ENCODE measurements at regions not wholly inside any gene's neighbourhood (a gene's known extent, or its start where the extent isn't known, plus 50 kb on each side); places are given as distances from the start of the nearest gene placed in this dataset.
"Not testable (repeated sequence)": the region's sequence is repeated elsewhere in the genome, so short reads cannot be mapped to it uniquely, and the experiment has no call there.

GRCh38 chr2:139685090-139685983, 905.1 kb upstream of the NXPH2 start:
- Histone ChIP-seq H3K4me1 (ENCODE audit: control insufficient read depth in 3 of 3, insufficient read depth in 2 of 3, low read depth in 1 of 3, low read length in 2 of 3) (no peaks in the 10 kb centered on the region), H3K27me3 (ENCODE audit: control insufficient read depth in 3 of 3, insufficient read depth in 3 of 3, low read length in 3 of 3) (no peaks in the 10 kb centered on the region), H3K36me3 (ENCODE audit: control insufficient read depth in 3 of 3, insufficient read depth in 2 of 3, low read depth in 1 of 3, low read length in 3 of 3) (no peaks in the 10 kb centered on the region), H3K9me3 (ENCODE audit: control insufficient read depth in 2 of 2, insufficient read depth in 1 of 2, low read depth in 1 of 2, low read length in 1 of 2) (no peaks in the 10 kb centered on the region), H3K4me3 (ENCODE audit: low read depth in 1 of 3, low read length in 3 of 3) (no peak overlapping the region), H3K27ac (ENCODE audit: low read depth in 1 of 3, low read length in 2 of 3) (no peak overlapping the region)
- 74 to 83% (median 76%) methylated on average over 5 of the region's 5 CpGs for WGBS, 3 donors
- DNase-seq (no peak), FAIRE-seq (no peak)

- FAIRE-seq = no peak
- no peak overlapping the region for H3K4me3 ChIP-seq (ENCODE audit: low read depth in 1 of 3, low read length in 3 of 3)
- no peaks in the 10 kb centered on the region for H3K27me3 ChIP-seq (ENCODE audit: control insufficient read depth in 3 of 3, insufficient read depth in 3 of 3, low read length in 3 of 3)
- H3K36me3 ChIP-seq (ENCODE audit: control insufficient read depth in 3 of 3, insufficient read depth in 2 of 3, low read depth in 1 of 3, low read length in 3 of 3) = no peaks in the 10 kb centered on the region
- WGBS, 3 donors = 39 to 68% (median 45%) methylated on average over 5 of the region's 5 CpGs
- H3K27ac ChIP-seq (ENCODE audit: low read depth in 1 of 3, low read length in 2 of 3) = no peak overlapping the region
- no peaks in the 10 kb centered on the region for H3K4me1 ChIP-seq (ENCODE audit: control insufficient read depth in 3 of 3, insufficient read depth in 2 of 3, low read depth in 1 of 3, low read length in 2 of 3)
- H3K9me3 ChIP-seq (ENCODE audit: control insufficient read depth in 2 of 2, insufficient read depth in 1 of 2, low read depth in 1 of 2, low read length in 1 of 2) = no peaks in the 10 kb centered on the region
- no peak for DNase-seq
Observed at GRCh38 chr2:139684286-139684860, 904.2 kb upstream of the NXPH2 start.

- no peaks in the 10 kb centered on the region for H3K4me1 ChIP-seq (ENCODE audit: control insufficient read depth in 3 of 3, insufficient read depth in 2 of 3, low read depth in 1 of 3, low read length in 2 of 3)
- no peaks in the 10 kb centered on the region for H3K27me3 ChIP-seq (ENCODE audit: control insufficient read depth in 3 of 3, insufficient read depth in 3 of 3, low read length in 3 of 3)
- H3K27ac ChIP-seq (ENCODE audit: low read depth in 1 of 3, low read length in 2 of 3) = no peak overlapping the region
- no peak overlapping the region for H3K4me3 ChIP-seq (ENCODE audit: low read depth in 1 of 3, low read length in 3 of 3)
- H3K9me3 ChIP-seq (ENCODE audit: control insufficient read depth in 2 of 2, insufficient read depth in 1 of 2, low read depth in 1 of 2, low read length in 1 of 2) = peaks cover 0 to 4% of the 10 kb centered on the region in 2 donors
- H3K36me3 ChIP-seq (ENCODE audit: control insufficient read depth in 3 of 3, insufficient read depth in 2 of 3, low read depth in 1 of 3, low read length in 3 of 3) = no peaks in the 10 kb centered on the region
- FAIRE-seq (no peak), DNase-seq (no peak)
Observed at GRCh38 chr2:139674577-139674976, 894.4 kb upstream of the NXPH2 start.

- DNase-seq; H3K4me3 ChIP-seq (ENCODE audit: low read depth in 1 of 3, low read length in 3 of 3); H3K27ac ChIP-seq (ENCODE audit: low read depth in 1 of 3, low read length in 2 of 3); H3K27me3 ChIP-seq (ENCODE audit: control insufficient read depth in 3 of 3, insufficient read depth in 3 of 3, low read length in 3 of 3); FAIRE-seq; H3K4me1 ChIP-seq (ENCODE audit: control insufficient read depth in 3 of 3, insufficient read depth in 2 of 3, low read depth in 1 of 3, low read length in 2 of 3); H3K36me3 ChIP-seq (ENCODE audit: control insufficient read depth in 3 of 3, insufficient read depth in 2 of 3, low read depth in 1 of 3, low read length in 3 of 3); H3K9me3 ChIP-seq (ENCODE audit: control insufficient read depth in 2 of 2, insufficient read depth in 1 of 2, low read depth in 1 of 2, low read length in 1 of 2): not testable (repeated sequence)
- 35 to 46% (median 44%) methylated on average over 4 of the region's 4 CpGs for WGBS, 3 donors
Observed at GRCh38 chr2:139673447-139673846, 893.3 kb upstream of the NXPH2 start.

GRCh38 chr2:139669675-139670074, 889.5 kb upstream of the NXPH2 start:
- Histone ChIP-seq H3K4me3 (ENCODE audit: low read depth in 1 of 3, low read length in 3 of 3) (no peak overlapping the region), H3K9me3 (ENCODE audit: control insufficient read depth in 2 of 2, insufficient read depth in 1 of 2, low read depth in 1 of 2, low read length in 1 of 2) (peaks cover 0 to 4% of the 10 kb centered on the region in 2 donors), H3K27ac (ENCODE audit: low read depth in 1 of 3, low read length in 2 of 3) (no peak overlapping the region), H3K36me3 (ENCODE audit: control insufficient read depth in 3 of 3, insufficient read depth in 2 of 3, low read depth in 1 of 3, low read length in 3 of 3) (no peaks in the 10 kb centered on the region), H3K4me1 (ENCODE audit: control insufficient read depth in 3 of 3, insufficient read depth in 2 of 3, low read depth in 1 of 3, low read length in 2 of 3) (no peaks in the 10 kb centered on the region), H3K27me3 (ENCODE audit: control insufficient read depth in 3 of 3, insufficient read depth in 3 of 3, low read length in 3 of 3) (no peaks in the 10 kb centered on the region)
- FAIRE-seq (no peak), DNase-seq (no peak)
- WGBS, 3 donors = 63 to 78% (median 69%) methylated on average over 2 of the region's 2 CpGs

- Histone ChIP-seq H3K27me3 (ENCODE audit: control insufficient read depth in 3 of 3, insufficient read depth in 3 of 3, low read length in 3 of 3) (no peaks in the 10 kb centered on the region), H3K9me3 (ENCODE audit: control insufficient read depth in 2 of 2, insufficient read depth in 1 of 2, low read depth in 1 of 2, low read length in 1 of 2) (no peaks in the 10 kb centered on the region), H3K36me3 (ENCODE audit: control insufficient read depth in 3 of 3, insufficient read depth in 2 of 3, low read depth in 1 of 3, low read length in 3 of 3) (no peaks in the 10 kb centered on the region), H3K4me1 (ENCODE audit: control insufficient read depth in 3 of 3, insufficient read depth in 2 of 3, low read depth in 1 of 3, low read length in 2 of 3) (no peaks in the 10 kb centered on the region), H3K4me3 (ENCODE audit: low read depth in 1 of 3, low read length in 3 of 3) (no peak overlapping the region), H3K27ac (ENCODE audit: low read depth in 1 of 3, low read length in 2 of 3) (no peak overlapping the region)
- no peak for DNase-seq
- FAIRE-seq = no peak
Observed at GRCh38 chr2:139652385-139652784, 872.2 kb upstream of the NXPH2 start.

- Histone ChIP-seq H3K4me1 (ENCODE audit: control insufficient read depth in 3 of 3, insufficient read depth in 2 of 3, low read depth in 1 of 3, low read length in 2 of 3) (no peaks in the 10 kb centered on the region), H3K27me3 (ENCODE audit: control insufficient read depth in 3 of 3, insufficient read depth in 3 of 3, low read length in 3 of 3) (no peaks in the 10 kb centered on the region), H3K27ac (ENCODE audit: low read depth in 1 of 3, low read length in 2 of 3) (no peak overlapping the region), H3K36me3 (ENCODE audit: control insufficient read depth in 3 of 3, insufficient read depth in 2 of 3, low read depth in 1 of 3, low read length in 3 of 3) (no peaks in the 10 kb centered on the region), H3K4me3 (ENCODE audit: low read depth in 1 of 3, low read length in 3 of 3) (no peak overlapping the region), H3K9me3 (ENCODE audit: control insufficient read depth in 2 of 2, insufficient read depth in 1 of 2, low read depth in 1 of 2, low read length in 1 of 2) (peaks cover 0 to 13% of the 10 kb centered on the region in 2 donors)
- FAIRE-seq (no peak), DNase-seq (no peak)
Observed at GRCh38 chr2:139645617-139646016, 865.4 kb upstream of the NXPH2 start.

- DNase-seq = no peak
- Histone ChIP-seq H3K36me3 (ENCODE audit: control insufficient read depth in 3 of 3, insufficient read depth in 2 of 3, low read depth in 1 of 3, low read length in 3 of 3) (no peaks in the 10 kb centered on the region), H3K4me3 (ENCODE audit: low read depth in 1 of 3, low read length in 3 of 3) (no peak overlapping the region), H3K27me3 (ENCODE audit: control insufficient read depth in 3 of 3, insufficient read depth in 3 of 3, low read length in 3 of 3) (no peaks in the 10 kb centered on the region), H3K4me1 (ENCODE audit: control insufficient read depth in 3 of 3, insufficient read depth in 2 of 3, low read depth in 1 of 3, low read length in 2 of 3) (no peaks in the 10 kb centered on the region), H3K27ac (ENCODE audit: low read depth in 1 of 3, low read length in 2 of 3) (no peak overlapping the region), H3K9me3 (ENCODE audit: control insufficient read depth in 2 of 2, insufficient read depth in 1 of 2, low read depth in 1 of 2, low read length in 1 of 2) (peaks cover 0 to 13% of the 10 kb centered on the region in 2 donors)
- no peak for FAIRE-seq
Observed at GRCh38 chr2:139643139-139643538, 862.9 kb upstream of the NXPH2 start.

GRCh38 chr2:139631966-139632365, 851.8 kb upstream of the NXPH2 start:
- Histone ChIP-seq H3K36me3 (ENCODE audit: control insufficient read depth in 3 of 3, insufficient read depth in 2 of 3, low read depth in 1 of 3, low read length in 3 of 3) (no peaks in the 10 kb centered on the region), H3K9me3 (ENCODE audit: control insufficient read depth in 2 of 2, insufficient read depth in 1 of 2, low read depth in 1 of 2, low read length in 1 of 2) (peaks cover 0 to 5% of the 10 kb centered on the region in 2 donors), H3K27ac (ENCODE audit: low read depth in 1 of 3, low read length in 2 of 3) (no peak overlapping the region), H3K4me1 (ENCODE audit: control insufficient read depth in 3 of 3, insufficient read depth in 2 of 3, low read depth in 1 of 3, low read length in 2 of 3) (no peaks in the 10 kb centered on the region), H3K27me3 (ENCODE audit: control insufficient read depth in 3 of 3, insufficient read depth in 3 of 3, low read length in 3 of 3) (no peaks in the 10 kb centered on the region), H3K4me3 (ENCODE audit: low read depth in 1 of 3, low read length in 3 of 3) (no peak overlapping the region)
- DNase-seq = no peak
- 5 to 28% (median 11%) methylated on average over 1 of the region's 1 CpG for WGBS, 3 donors
- no peak for FAIRE-seq

Measured in small intestine (tissue), 7 donors.